HG03060 (cell line): ENCODE measurements at regions not wholly inside any gene's neighbourhood (a gene's known extent, or its start where the extent isn't known, plus 50 kb on each side); places are given as distances from the start of the nearest gene placed in this dataset.

Experiments used
- ATAC-seq: cut with Tn5 transposase; IDR thresholded peaks from one replicate; pipeline ENCODE4 v1.9.1; 2021; ENCODE audit warnings: low read depth, moderate number of reproducible peaks; ENCODE audit not compliant: unreplicated experiment

DNA sequence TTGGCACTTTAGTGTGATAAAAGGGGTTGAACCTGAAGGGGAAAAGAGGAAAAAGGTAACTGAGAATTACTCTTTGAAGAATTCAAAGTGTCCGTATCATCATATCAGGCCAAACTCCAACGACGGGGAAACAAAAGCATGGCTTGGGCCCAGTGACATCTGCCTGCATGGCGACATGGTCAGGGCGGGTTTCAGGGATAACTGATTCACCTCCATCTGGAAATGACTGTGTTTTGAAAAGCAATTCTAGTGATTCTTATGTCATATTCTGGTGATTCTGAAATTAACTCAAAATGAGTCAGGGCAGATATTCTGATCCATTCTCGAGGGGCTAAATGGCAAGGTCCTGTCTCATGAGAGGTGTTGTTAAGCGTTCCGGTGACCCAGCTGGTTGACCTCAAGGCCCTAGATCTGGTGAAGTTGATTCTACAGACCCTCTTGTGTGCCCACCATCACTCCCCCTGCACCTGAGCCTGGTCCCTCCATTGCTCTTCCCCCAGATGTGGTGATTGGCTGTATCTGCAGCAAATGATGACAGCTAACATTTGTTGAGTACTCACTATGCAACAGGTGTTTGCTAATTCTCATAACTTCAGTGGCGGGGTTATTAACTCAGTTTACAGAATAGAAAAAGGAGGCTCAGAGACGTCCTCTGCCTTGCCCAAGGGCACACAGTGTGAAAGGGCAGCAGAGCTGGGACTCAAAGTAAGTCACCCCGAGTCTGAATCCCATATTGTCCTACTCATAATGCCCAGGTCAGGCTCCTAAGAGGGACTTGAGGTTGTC lies 251.8 kb downstream of the MAF start:
- no peak for ATAC-seq

DNA sequence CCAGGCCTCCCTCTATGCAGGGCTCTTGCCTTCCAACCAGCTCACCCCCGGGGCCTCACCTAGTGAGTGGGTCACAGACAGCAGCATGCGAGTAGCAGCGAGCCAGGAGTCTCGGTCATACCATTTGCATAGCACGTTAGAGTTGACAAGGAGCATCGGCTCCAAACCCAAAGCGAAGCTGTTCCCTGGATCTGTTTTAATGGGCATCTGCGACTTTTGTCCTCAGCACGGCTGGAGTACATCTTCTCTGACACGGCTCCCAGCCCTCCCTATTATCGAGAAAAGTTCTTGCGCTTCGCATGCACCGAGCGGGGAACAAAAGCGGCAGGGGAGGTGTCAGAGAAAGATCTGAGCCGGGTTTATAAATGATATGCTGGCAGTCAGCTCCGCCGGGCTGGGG lies 253.3 kb downstream of the MAF start:
- no peak for ATAC-seq

DNA sequence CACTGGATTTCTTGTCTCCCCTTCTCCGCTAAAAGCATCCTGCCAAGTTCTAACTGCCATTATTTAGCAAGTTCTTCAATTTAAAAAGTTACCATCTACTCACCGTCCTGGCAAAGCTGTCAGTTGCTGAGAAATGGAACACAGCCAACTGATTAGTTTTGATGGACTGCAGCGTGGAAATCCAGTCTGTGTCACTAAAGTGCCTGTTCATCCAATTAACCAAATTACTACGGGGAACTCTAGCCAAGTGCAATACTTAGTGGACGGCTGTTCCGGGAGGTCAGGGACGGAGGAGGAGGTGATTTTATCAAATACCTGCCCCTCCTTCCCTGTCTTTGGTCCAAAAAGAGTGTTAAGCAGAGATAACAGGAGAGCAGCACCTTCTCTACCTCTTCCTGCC lies 260.7 kb downstream of the MAF start:
- no peak for ATAC-seq

DNA sequence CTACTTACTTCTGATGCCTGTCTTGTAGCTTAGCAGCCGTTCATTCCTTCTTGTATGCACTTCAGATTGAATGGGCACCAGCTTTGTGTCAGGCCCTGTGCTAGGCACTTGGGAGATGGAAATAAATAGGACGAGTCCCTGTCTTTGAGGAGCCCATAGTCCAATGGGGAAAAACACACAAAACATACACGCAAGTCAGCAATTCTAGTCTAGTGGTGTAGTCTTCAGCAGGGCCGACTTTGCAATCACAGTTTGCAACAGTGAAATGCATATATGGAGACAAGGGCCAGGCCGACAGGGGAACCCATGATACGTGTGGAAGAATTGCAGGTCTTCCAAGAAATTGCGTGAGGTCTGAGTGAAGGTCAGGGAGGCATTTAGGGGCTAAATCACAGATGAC lies 262.6 kb downstream of the MAF start:
- ATAC-seq, result no peak

DNA sequence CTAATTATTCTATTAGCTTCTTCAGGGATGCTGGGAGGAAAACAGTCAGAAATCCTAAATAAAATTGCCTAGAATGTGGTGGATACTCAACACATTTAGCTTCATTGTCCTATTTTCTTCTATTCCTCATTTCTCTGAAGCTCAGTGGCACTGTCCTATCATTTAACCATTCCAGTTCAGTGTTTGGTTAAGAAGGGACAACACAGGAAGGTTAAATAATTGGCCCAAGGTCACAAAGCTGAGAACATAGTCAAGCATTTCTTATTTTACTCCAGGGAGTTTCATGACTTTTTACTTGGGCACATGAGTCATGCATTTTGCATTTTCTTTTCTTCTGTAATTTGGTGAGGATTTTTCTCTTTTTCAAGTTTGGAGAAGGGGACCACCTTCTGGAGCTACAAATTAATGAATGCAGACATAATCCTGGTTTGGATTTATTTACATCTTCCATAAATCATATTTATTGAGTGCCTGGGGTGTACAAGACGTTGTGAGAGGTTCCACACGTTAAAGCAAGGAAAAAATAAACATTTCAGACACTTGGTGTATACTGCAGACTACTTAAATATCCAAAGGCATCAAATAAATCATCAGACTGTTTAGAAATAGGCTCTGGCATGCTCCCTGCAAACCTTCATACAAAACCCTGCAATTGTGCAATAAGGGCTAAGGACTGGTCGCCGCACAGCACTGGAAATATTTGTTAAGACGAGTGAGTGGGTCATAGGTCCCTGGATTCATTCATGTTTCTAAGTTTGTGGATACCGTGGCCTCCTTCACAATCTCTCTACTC lies 263.9 kb downstream of the MAF start:
- ATAC-seq, result no peak

DNA sequence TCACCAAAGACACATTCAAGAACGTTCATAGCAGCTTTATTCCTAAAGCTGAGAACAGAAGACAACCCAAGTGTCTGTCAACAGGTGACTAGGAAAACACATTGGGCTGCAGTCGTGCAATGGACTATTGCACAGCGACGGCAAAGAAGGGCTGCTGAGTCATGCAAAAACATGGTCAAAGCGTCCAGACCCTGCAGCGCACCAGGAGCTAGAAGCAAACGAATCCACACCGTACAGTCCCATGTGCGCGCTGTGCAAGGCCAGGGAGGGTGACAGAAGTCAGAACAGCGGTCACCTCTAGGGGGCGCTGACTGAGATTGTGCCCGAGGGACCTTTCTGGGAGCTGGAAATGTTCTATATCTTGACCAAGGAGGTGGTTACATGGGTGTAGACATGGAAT lies 266.4 kb downstream of the MAF start:
- no peak for ATAC-seq

DNA sequence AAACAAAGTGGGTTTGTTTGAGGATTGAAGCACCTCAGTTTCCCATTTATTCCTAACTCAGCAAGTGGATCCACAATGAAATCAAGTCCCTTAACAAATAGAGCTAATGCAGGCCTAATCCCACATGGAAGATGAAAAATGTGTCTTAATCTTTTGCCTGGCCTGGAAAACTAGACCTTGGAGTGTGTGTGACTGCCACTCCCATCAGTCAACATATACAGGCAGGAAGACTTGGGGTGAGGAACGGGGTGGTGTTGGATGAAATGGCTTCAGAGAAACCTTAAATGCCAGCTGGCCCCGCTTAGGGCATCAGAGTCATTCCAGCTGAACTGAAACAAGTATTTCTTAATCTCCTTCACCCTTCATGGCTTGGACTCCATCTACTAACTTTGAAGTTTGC lies 269.5 kb downstream of the MAF start:
- no peak for ATAC-seq

DNA sequence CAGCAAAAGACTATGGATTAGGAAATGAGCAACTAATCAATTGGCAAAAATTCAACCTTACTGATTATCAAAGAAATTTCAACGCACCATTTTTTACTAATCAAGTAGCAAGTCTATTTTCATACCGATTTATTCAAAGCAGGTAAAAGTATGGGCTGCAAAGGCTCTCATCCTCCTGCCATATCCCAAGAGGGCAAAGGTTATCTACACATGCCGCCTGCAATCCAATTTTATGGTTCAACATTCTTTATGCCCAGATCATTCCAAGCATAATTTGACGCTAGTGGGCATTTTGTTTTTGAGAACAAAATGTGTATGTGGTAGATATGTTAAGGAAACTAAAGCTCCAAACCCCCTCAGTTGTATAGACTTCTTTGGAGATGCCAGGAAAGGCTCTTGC lies 270.6 kb downstream of the MAF start:
- ATAC-seq, result no peak

DNA sequence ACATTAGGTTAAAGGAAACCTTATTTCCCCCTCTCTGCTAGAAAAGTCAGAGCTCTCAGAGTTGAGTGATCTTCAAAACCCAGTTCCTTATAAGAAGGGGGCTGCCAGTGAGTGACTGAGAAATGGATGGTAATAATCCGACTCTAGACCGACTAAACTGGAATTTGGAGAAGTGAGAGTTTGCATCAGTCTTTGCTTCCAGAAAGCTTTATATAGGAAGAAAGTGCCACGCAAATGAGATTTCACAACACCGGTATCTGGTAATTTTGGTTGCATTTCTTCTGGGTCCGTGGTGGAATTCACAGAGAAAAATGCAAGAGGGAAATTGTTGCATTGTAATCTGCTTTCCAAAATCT lies 271.4 kb downstream of the MAF start:
- no peak for ATAC-seq

DNA sequence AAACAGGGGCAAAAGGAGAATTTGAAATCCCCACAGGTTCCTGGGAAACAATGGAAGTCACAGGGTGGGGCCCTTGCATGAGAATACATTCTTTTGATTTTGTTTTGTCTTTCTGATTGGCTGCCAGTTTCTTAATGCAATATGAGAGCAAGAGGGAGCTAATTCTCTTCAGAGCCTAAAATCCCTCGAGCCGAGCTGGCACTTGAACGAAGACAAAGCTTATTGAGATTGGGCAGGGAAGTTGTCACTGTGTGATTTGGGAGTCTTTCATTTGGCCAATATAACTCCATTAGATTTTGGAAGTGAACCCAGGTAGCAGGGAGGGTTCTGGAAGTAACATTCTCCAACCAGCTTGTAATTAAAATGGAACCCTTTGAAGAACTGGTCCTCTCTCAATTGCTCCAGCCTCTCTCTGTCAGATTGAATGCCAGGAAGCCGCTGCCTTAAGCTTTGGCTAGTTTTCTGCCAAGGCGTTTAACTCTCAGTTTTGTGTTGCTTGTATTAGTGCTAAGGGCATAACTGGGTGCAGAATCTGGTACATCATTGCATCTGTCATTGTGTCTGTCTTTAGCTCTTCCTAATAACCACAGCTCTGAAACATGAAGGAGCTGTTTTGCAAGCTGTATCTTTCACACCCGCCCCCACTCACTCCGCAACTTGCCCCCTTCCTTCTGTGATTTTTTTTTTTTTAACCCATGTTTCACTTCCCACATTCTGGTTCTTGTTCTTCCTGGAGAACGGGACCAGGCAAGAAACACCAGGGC lies 272.0 kb downstream of the MAF start:
- no peak for ATAC-seq

DNA sequence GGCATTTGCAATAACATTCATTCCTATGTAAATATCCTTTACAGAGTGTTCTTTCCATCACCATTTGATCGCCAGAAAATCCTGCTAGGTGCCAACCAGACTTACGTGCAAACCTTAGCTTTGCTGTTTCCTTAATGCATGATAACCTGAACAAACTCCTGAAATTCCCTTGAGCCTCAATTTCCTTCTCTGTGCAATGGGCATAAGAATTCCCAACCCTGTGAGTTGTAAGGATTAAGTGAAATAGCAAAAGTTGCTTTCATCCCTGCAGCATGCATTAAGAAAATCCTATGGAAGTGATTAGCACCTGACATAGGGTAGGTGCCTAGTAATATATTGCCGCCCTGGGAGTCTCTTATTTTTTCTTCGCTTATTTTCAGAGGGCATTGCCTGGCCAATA lies 272.7 kb downstream of the MAF start:
- no peak for ATAC-seq

DNA sequence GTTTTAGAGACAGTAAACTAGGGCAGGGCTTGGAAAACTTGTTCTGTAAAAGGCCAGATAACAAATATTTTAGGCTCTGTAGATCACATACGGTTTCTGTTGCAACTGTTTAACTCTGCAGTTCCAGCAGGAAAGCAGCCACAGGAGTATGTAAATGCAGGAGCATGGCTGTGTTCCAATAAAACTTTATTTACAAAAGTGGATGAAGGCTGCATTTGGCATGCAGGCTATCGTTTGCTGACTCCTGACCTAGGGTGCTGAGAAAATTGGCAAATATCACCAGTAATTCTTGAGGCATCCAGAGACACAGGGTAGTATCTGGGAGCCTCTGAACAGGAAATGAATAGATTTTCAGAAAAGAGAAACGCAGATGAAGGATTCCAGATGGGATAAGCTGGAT lies 274.0 kb downstream of the MAF start:
- no peak for ATAC-seq

DNA sequence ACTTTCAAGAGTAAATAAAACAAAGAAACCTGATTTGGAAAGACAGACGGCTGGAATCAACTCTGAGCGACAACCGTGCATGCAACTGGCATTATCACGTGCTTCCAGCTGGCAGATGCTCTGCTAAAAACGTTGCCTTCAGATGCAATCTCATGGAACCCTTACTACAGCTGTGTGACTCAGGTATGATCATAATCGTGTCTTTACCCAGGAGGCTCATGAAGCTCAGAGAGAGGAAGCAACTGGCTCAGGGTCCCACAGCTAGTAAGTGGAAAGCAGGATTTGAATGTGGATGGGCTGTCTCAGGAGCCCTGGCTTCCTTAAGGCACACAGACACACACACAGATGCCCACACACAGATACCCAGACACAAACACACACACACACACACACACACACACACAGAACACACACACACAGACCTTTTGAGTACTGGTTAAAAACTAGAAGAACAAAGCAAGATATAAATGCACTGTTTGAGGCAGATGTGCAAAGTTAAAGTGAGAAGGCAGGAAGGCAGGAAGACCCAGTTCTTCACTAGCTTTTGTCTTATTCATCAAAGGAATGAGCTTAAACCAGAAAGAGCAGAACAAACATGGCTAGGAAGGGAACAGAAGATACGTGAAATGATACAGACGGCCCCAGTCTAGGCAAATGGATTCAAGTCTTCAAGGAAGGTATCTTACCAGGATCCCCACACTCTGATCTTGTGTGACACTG lies 275.2 kb downstream of the MAF start:
- no peak for ATAC-seq

DNA sequence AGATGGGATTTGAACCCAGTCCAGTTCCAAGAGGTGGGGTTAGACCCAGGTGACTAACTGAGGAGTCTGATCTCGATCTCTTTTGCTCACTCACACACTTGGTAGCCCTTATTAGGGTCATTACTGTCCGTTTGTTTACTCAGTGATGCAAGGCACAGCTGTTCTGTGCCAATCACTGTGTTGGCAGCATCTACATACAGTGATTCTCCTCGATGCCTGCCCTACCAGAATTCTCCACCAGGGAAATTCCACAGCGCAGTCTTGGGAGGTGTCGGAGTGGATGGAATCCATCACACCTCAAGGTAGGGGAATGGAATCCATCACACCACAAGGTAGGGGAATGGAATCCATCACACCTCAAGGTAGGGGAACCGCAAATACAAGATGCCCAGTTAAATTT lies 279.6 kb downstream of the MAF start:
- ATAC-seq, result no peak

DNA sequence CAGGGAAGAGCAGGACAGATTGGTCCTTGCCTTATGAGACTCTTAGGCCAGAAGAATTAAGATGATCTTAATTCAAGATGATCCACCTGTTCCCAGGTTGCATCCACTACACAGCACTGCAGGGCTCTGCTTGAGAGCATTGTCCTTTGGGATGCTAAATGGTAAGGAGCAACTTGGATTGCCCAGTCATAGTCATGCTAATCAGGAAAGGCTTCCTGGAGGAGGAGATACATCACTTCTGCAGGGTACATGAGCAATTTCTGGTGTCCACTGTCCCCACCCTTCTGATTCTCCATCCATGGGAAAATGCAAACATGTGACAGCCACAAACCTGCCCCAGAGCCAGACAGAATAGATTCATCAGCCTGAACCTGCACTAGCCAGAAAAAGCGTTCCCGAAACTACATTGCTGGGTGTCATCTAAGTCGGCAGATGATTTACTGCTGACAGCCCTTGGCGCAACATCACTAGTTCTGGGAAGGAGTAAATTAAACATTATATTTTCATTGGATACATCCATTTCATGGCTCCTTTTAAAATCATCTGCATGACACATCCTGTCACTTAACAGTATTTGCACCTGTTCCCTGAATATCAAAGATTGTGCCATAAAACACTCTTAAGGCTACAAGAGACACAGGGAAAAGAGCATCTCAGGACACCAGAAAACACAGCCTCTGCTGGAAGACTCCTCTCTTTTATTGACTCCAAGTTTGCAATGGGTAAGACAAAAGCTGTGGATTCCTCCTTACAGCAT lies 282.2 kb downstream of the MAF start:
- no peak for ATAC-seq

DNA sequence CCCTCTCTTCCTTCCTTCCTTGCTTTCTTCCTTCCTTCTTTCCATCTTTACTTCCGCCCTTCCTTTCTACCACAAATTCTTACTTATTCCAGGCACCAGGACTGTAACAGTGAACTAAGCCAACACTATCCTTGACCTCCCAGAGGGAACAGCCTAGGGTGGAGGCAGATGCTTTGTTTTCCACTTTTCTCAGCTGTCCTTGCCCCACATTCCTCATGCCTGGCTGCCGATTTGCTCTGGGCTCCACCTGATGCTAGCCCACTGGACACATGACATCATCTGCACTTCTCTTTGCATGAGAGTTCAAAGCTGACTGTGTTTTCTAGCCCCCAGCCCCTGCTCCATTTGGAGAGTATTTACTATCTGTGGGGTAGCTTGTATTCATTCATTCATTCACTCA lies 283.0 kb downstream of the MAF start:
- ATAC-seq, result no peak

DNA sequence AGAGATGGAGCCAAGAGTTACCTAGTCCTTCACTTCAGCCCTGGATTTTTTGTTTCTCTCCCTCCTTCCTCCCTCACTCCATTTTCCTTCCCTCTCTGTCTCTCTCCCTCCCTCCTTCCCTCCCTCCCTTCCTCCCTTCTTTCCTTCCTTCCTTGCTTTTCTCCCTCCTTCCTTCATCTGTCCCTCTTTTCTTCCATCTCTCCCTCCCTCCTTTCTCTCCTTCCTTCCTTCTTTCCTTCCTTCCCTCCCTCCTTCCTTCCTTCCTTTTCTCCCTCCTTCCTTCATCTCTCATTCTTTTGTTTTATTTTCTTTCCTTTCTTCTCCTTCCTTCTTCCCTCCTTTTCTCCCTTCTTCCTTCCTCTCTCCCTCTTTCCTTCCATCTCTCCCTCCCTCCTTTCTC lies 283.5 kb downstream of the MAF start:
- ATAC-seq, result no peak

DNA sequence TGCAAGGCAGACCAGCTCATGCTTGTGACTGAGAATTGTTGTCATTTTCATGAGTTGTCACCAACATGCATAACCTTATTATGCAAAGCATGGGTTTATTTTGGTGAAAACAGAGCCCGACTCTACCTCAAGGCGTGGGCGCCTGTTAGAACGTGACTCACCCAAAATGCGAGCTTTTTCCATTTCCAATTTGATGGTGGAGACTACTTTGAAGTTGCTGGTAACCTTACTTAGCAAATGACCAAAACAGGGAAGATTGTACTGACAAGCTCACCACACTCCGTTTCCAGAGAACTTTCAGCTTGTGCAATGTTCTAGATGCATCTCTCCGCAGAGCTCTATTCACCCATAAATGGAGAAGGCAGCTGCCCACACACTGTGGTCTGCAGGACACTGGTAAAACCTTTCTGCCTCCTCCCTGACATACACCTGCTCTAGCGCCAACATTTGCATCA lies 284.5 kb downstream of the MAF start:
- ATAC-seq, result peak; percentile 80

DNA sequence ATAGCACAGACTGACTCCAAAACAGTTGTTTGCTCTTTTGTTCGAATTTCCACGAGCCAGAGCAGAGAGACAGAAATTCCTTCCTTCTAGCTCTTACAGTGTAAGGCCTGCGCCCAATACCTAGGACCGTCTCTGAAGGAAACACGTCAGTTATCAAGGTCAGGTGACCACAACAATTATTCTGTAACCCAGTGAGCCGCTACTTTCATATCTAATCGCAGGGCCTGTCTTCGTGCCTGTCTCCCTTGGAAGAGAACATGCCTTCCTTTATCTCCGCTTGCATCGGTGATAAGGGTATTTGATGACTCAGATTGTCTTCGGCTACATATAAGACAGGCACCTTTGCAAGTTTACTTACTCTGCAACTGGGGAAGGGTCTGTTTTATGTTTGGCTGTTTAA lies 288.0 kb downstream of the MAF start:
- no peak for ATAC-seq

DNA sequence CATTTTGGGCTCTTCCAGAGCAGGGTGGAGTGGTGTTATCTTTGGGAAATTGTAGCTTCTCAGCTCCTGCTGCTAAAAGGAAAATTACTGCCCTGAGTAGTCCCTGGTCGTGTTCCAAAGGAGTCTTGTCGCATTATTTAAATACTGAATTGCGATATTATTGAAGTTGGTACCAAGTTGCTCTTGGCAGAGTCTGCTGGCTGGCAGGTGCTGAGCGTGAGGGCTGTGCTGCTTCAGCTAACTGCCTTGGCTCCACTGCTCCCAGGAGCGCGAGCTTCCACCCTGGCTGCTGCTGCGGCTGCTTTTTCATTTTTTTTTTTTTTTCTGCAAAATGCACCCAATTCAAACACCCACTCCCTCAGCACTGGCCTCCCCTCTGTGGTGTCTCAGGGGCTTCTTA lies 289.8 kb downstream of the MAF start:
- ATAC-seq, result no peak
